Esophagus squamous epithelium (tissue), 5 donors: ENCODE measurements at regions not wholly inside any gene's neighbourhood (a gene's known extent, or its start where the extent isn't known, plus 50 kb on each side); places are given as distances from the start of the nearest gene placed in this dataset.

ENCODE experiments used
- DNase-seq: peaks from one replicate; lab custom pipeline; 2025; lab: John Stamatoyannopoulos, UW
- H3K27ac ChIP-seq, 4 donors: fragments of 200-600 bp; sonication (generic); one replicate each; pipeline ENCODE4 v1.5.1; 2016 to 2019; ENCODE audit warnings: mild to moderate bottlenecking in 1 of 4
- H3K27me3 ChIP-seq, 4 donors: fragments of 200-600 bp; sonication (generic); 1 replicate in 3 of 4; 2 replicates in 1 of 4; pipeline versions ENCODE4 v1.5.1 to v1.6.0; 2017 to 2021; ENCODE audit warnings: antibody characterized with exemption in 1 of 4
- H3K36me3 ChIP-seq, 3 donors: fragments of 200-600 bp; sonication (generic); one replicate each; pipeline ENCODE4 v1.5.1; 2016 to 2019
- H3K4me1 ChIP-seq, 3 donors: fragments of 200-600 bp; sonication (generic); one replicate each; pipeline ENCODE4 v1.5.1; 2017 to 2019
- H3K4me3 ChIP-seq, 4 donors: fragments of 200-600 bp; sonication (generic); 1 replicate in 3 of 4; 2 replicates in 1 of 4; pipeline ENCODE4 v1.5.1; 2016 to 2019; ENCODE audit warnings: mild to moderate bottlenecking in 2 of 4, moderate library complexity in 1 of 4
- H3K9me3 ChIP-seq, 3 donors: fragments of 200-600 bp; sonication (generic); one replicate each; pipeline ENCODE4 v1.5.1; 2016 to 2019
- CTCF ChIP-seq, 6 experiments: fragments of 450-650 bp in 4 of 6; fragments of 200-600 bp in 2 of 6; sonication (generic) in 2 of 6; IDR thresholded peaks; one replicate each; pipeline ENCODE4 v1.5.1; 2016 to 2019; ENCODE audit warnings: antibody characterized with exemption in 6 of 6, mild to moderate bottlenecking in 4 of 6, moderate library complexity in 4 of 6
- POLR2A ChIP-seq, 4 donors: fragments of 450-650 bp; IDR thresholded peaks; one replicate each; pipeline ENCODE4 v1.6.1; 2017; ENCODE audit warnings: antibody characterized with exemption in 4 of 4, mild to moderate bottlenecking in 4 of 4, moderate library complexity in 3 of 4
- WGBS, 2 donors: methylation state at CpG; one replicate each; pipeline ENCODE4 v1.1.5; 2018; 5-methylcytosine and 5-hydroxymethylcytosine counted together
- intact Hi-C: fragments of 100-400 bp; cut with DNase I; formaldehyde crosslinking; loops from one replicate; pipeline ENCODE4 v1.15.0; 2022
- donor health status: DM: yes; HTN: yes; CAD: no.

- Histone ChIP-seq H3K9me3 (no peaks in the 10 kb centered on the region), H3K4me1 (no peaks in the 10 kb centered on the region), H3K36me3 (no peaks in the 10 kb centered on the region), H3K27ac (no peak overlapping the region), H3K4me3 (no peak overlapping the region), H3K27me3 (no peaks in the 10 kb centered on the region)
- 76 to 81% methylated on average over 3 of the region's 3 CpGs for WGBS, 2 donors
- intact Hi-C loops: no loop called here
- TF ChIP-seq CTCF (IDR thresholded peaks at IDR 0.05) (no peak), POLR2A (IDR thresholded peaks at IDR 0.05) (no peak)
- no peak for DNase-seq
Measured at GRCh38 chr4:108483650-108484049, 136.7 kb upstream of the RPL34 start.

- WGBS, 2 donors: 14% methylated on average over 1 of the region's 1 CpG
- intact Hi-C loops: no loop called here
Measured at GRCh38 chr4:108483079-108483478, 137.3 kb upstream of the RPL34 start.

GRCh38 chr4:108480881-108481280, 139.5 kb upstream of the RPL34 start:
- TF ChIP-seq CTCF (IDR thresholded peaks at IDR 0.05) (no peak), POLR2A (IDR thresholded peaks at IDR 0.05) (no peak)
- Histone ChIP-seq H3K27me3 (no peaks in the 10 kb centered on the region), H3K36me3 (no peaks in the 10 kb centered on the region), H3K4me1 (no peaks in the 10 kb centered on the region), H3K4me3 (no peak overlapping the region), H3K9me3 (no peaks in the 10 kb centered on the region), H3K27ac (no peak overlapping the region)
- DNase-seq: no peak
- intact Hi-C loops: no loop called here
- 59 to 84% methylated on average over 1 of the region's 1 CpG for WGBS, 2 donors

More at GRCh38 chr4:108483079-108483478, 137.3 kb upstream of the RPL34 start:
- Histone ChIP-seq H3K27me3 (no peaks in the 10 kb centered on the region), H3K27ac (no peak overlapping the region), H3K4me1 (no peaks in the 10 kb centered on the region), H3K36me3 (no peaks in the 10 kb centered on the region), H3K9me3 (no peaks in the 10 kb centered on the region), H3K4me3 (no peak overlapping the region)
- DNase-seq: no peak
- no peak for TF ChIP-seq POLR2A (IDR thresholded peaks at IDR 0.05)
- no peak for TF ChIP-seq CTCF (IDR thresholded peaks at IDR 0.05)

GRCh38 chr4:108477527-108478108, 142.8 kb upstream of the RPL34 start:
- no peak overlapping the region for H3K27ac ChIP-seq
- DNase-seq: no peak
- H3K27me3 ChIP-seq: no peaks in the 10 kb centered on the region
- 57 to 76% methylated on average over 2 of the region's 2 CpGs for WGBS, 2 donors
- TF ChIP-seq CTCF (IDR thresholded peaks at IDR 0.05) (no peak), POLR2A (IDR thresholded peaks at IDR 0.05) (no peak)
- no peak overlapping the region for H3K4me3 ChIP-seq
- no peaks in the 10 kb centered on the region for H3K36me3 ChIP-seq
- intact Hi-C loops: no loop called here
- no peaks in the 10 kb centered on the region for H3K4me1 ChIP-seq
- no peaks in the 10 kb centered on the region for H3K9me3 ChIP-seq

- Histone ChIP-seq H3K27me3 (no peaks in the 10 kb centered on the region), H3K4me1 (no peaks in the 10 kb centered on the region), H3K9me3 (no peaks in the 10 kb centered on the region), H3K4me3 (no peak overlapping the region), H3K36me3 (no peaks in the 10 kb centered on the region), H3K27ac (no peak overlapping the region)
- intact Hi-C loops: no loop called here
- DNase-seq: no peak
- TF ChIP-seq CTCF (IDR thresholded peaks at IDR 0.05) (no peak), POLR2A (IDR thresholded peaks at IDR 0.05) (no peak)
- 68 to 76% methylated on average over 2 of the region's 2 CpGs for WGBS, 2 donors
Measured at GRCh38 chr4:108473163-108473720, 147.1 kb upstream of the RPL34 start.
